Stomach (tissue), 4 donors: ENCODE measurements at regions not wholly inside any gene's neighbourhood (a gene's known extent, or its start where the extent isn't known, plus 50 kb on each side); places are given as distances from the start of the nearest gene placed in this dataset.

Experiments used
- EP300 ChIP-seq: sonication (generic); formaldehyde crosslinking; IDR thresholded peaks from one replicate; pipeline ENCODE4 v1.6.1; 2017; ENCODE audit warnings: antibody characterized with exemption
- POLR2A ChIP-seq, 4 donors: fragments of 450-650 bp; IDR thresholded peaks; one replicate each; pipeline ENCODE4 v1.6.1; 2016; ENCODE audit warnings: antibody characterized with exemption in 4 of 4, control low read depth in 2 of 4, mild to moderate bottlenecking in 1 of 4, moderate library complexity in 1 of 4
- TF ChIP-seq, protein P1 (sequence below), 7 experiments: fragments of 450-650 bp in 4 of 7; fragments of 200-600 bp in 3 of 7; sonication (generic) in 3 of 7; IDR thresholded peaks; one replicate each; pipeline ENCODE4 v1.5.1; 2016 to 2019; ENCODE audit warnings: antibody characterized with exemption in 7 of 7, control low read depth in 2 of 7, mild to moderate bottlenecking in 1 of 7

DNA sequence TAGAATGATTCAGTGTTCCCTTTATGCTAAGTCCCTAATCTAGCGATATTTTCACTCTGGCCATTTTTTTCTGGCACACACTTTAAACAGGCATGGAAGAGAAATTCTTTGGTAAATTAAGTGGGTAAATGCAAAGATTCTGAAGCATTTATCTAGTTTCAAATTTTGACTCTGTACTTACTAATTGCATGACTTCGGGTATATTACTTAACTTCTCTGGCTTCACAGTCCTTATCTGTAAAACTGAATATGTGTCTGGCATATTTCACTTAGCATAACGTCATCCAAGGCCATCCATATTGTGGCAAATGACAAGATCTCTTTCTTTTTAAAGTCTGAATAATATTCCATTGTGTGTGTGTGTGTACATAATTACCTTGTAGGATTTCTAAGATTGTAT is 114.5 kb downstream of the MBL2 start:
- TF ChIP-seq, protein P1, sequence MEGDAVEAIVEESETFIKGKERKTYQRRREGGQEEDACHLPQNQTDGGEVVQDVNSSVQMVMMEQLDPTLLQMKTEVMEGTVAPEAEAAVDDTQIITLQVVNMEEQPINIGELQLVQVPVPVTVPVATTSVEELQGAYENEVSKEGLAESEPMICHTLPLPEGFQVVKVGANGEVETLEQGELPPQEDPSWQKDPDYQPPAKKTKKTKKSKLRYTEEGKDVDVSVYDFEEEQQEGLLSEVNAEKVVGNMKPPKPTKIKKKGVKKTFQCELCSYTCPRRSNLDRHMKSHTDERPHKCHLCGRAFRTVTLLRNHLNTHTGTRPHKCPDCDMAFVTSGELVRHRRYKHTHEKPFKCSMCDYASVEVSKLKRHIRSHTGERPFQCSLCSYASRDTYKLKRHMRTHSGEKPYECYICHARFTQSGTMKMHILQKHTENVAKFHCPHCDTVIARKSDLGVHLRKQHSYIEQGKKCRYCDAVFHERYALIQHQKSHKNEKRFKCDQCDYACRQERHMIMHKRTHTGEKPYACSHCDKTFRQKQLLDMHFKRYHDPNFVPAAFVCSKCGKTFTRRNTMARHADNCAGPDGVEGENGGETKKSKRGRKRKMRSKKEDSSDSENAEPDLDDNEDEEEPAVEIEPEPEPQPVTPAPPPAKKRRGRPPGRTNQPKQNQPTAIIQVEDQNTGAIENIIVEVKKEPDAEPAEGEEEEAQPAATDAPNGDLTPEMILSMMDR (IDR thresholded peaks at IDR 0.05), result no peak
- TF ChIP-seq EP300, result no peak
- no peak for TF ChIP-seq POLR2A (IDR thresholded peaks at IDR 0.05)
